Peyer's patch (tissue), 4 donors: ENCODE measurements at regions not wholly inside any gene's neighbourhood (a gene's known extent, or its start where the extent isn't known, plus 50 kb on each side); places are given as distances from the start of the nearest gene placed in this dataset.

ENCODE experiments used
- DNase-seq, 3 donors: peaks; one replicate each; pipeline ENCODE4 v3.0.0-alpha.2; 2017 to 2019
- H3K27ac ChIP-seq, 4 donors: fragments of 200-600 bp; sonication (generic); one replicate each; pipeline ENCODE4 v1.5.1; 2016 to 2019
- H3K27me3 ChIP-seq, 2 donors: fragments of 200-600 bp; sonication (generic); one replicate each; pipeline ENCODE4 v1.5.1; 2019
- H3K36me3 ChIP-seq, 3 donors: fragments of 200-600 bp; sonication (generic); one replicate each; pipeline ENCODE4 v1.5.1; 2016 to 2019
- H3K4me1 ChIP-seq, 4 donors: fragments of 200-600 bp; sonication (generic); one replicate each; pipeline ENCODE4 v1.5.1; 2016 to 2019
- H3K4me3 ChIP-seq, 4 donors: fragments of 200-600 bp; sonication (generic); 1 replicate in 3 of 4; 2 replicates in 1 of 4; pipeline ENCODE4 v1.5.1; 2016 to 2019; ENCODE audit warnings: mild to moderate bottlenecking in 1 of 4
- H3K9me3 ChIP-seq, 4 donors: fragments of 200-600 bp; sonication (generic); one replicate each; pipeline ENCODE4 v1.5.1; 2016 to 2019; ENCODE audit warnings: mild to moderate bottlenecking in 1 of 4
- CTCF ChIP-seq, 6 experiments: fragments of 450-650 bp in 4 of 6; fragments of 200-600 bp in 2 of 6; sonication (generic) in 1 of 6; IDR thresholded peaks; one replicate each; pipeline ENCODE4 v1.5.1; 2017 to 2019; ENCODE audit warnings: antibody characterized with exemption in 6 of 6, mild to moderate bottlenecking in 3 of 6, moderate library complexity in 1 of 6
- POLR2A ChIP-seq, 2 donors: fragments of 450-650 bp; IDR thresholded peaks; one replicate each; pipeline ENCODE4 v1.5.1; 2017; ENCODE audit warnings: antibody characterized with exemption in 2 of 2, mild to moderate bottlenecking in 2 of 2, moderate library complexity in 2 of 2

- no peak for DNase-seq
- TF ChIP-seq CTCF (IDR thresholded peaks at IDR 0.05) (no peak), POLR2A (IDR thresholded peaks at IDR 0.05) (no peak)
- no peak overlapping the region for H3K4me3 ChIP-seq
- H3K9me3 ChIP-seq, result no peaks in the 10 kb centered on the region
- no peak overlapping the region for H3K27ac ChIP-seq
- no peaks in the 10 kb centered on the region for H3K27me3 ChIP-seq
- no peaks in the 10 kb centered on the region for H3K4me1 ChIP-seq
- H3K36me3 ChIP-seq, result no peaks in the 10 kb centered on the region
Measured at GRCh38 chr4:111556851-111557250, 588.4 kb upstream of the FAM241A start.

- no peak for DNase-seq
- Histone ChIP-seq H3K4me1 (no peaks in the 10 kb centered on the region), H3K9me3 (no peaks in the 10 kb centered on the region), H3K27ac (no peak overlapping the region), H3K27me3 (no peaks in the 10 kb centered on the region), H3K36me3 (no peaks in the 10 kb centered on the region), H3K4me3 (no peak overlapping the region)
- no peak for TF ChIP-seq POLR2A (IDR thresholded peaks at IDR 0.05)
- no peak for TF ChIP-seq CTCF (IDR thresholded peaks at IDR 0.05)
Measured at GRCh38 chr4:111562826-111563225, 582.4 kb upstream of the FAM241A start.

- Histone ChIP-seq H3K4me1 (no peaks in the 10 kb centered on the region), H3K4me3 (no peak overlapping the region), H3K9me3 (no peaks in the 10 kb centered on the region), H3K27ac (no peak overlapping the region), H3K27me3 (no peaks in the 10 kb centered on the region), H3K36me3 (no peaks in the 10 kb centered on the region)
- DNase-seq, result no peak
- no peak for TF ChIP-seq POLR2A (IDR thresholded peaks at IDR 0.05)
- TF ChIP-seq CTCF (IDR thresholded peaks at IDR 0.05), result no peak
Measured at GRCh38 chr4:111572470-111572869, 572.8 kb upstream of the FAM241A start.

- no peak for DNase-seq
- Histone ChIP-seq H3K4me3 (no peak overlapping the region), H3K4me1 (no peaks in the 10 kb centered on the region), H3K27ac (no peak overlapping the region), H3K27me3 (no peaks in the 10 kb centered on the region), H3K9me3 (no peaks in the 10 kb centered on the region), H3K36me3 (no peaks in the 10 kb centered on the region)
- TF ChIP-seq POLR2A (IDR thresholded peaks at IDR 0.05) (no peak), CTCF (IDR thresholded peaks at IDR 0.05) (no peak)
Measured at GRCh38 chr4:111573386-111573785, 571.9 kb upstream of the FAM241A start.

- Histone ChIP-seq H3K27me3 (no peaks in the 10 kb centered on the region), H3K9me3 (no peaks in the 10 kb centered on the region), H3K27ac (no peak overlapping the region), H3K4me1 (no peaks in the 10 kb centered on the region), H3K36me3 (no peaks in the 10 kb centered on the region), H3K4me3 (no peak overlapping the region)
- DNase-seq, result no peak
- TF ChIP-seq CTCF (IDR thresholded peaks at IDR 0.05) (no peak), POLR2A (IDR thresholded peaks at IDR 0.05) (no peak)
Measured at GRCh38 chr4:111579767-111580166, 565.5 kb upstream of the FAM241A start.

- no peak overlapping the region for H3K4me3 ChIP-seq
- DNase-seq, result no peak
- H3K9me3 ChIP-seq, result no peaks in the 10 kb centered on the region
- H3K4me1 ChIP-seq, result no peaks in the 10 kb centered on the region
- no peaks in the 10 kb centered on the region for H3K36me3 ChIP-seq
- TF ChIP-seq CTCF (IDR thresholded peaks at IDR 0.05), result no peak
- TF ChIP-seq POLR2A (IDR thresholded peaks at IDR 0.05), result no peak
- no peaks in the 10 kb centered on the region for H3K27me3 ChIP-seq
- no peak overlapping the region for H3K27ac ChIP-seq
Measured at GRCh38 chr4:111595456-111595855, 549.8 kb upstream of the FAM241A start.
